K562 (cell line): ENCODE measurements at regions not wholly inside any gene's neighbourhood (a gene's known extent, or its start where the extent isn't known, plus 50 kb on each side); places are given as distances from the start of the nearest gene placed in this dataset.
A peak's percentile ranks its signal among the peaks of the same experiment; 100 is the strongest.

Source experiments
- ATAC-seq: fragments of 200-7000 bp; cut with Tn5 transposase; 3 replicates; pipeline ENCODE4 v1.9.1; 2020; ENCODE audit warnings: moderate library complexity
- BruUV-seq: library from RNA; stranded (reverse); fragments of 400-500 nt; replicated peaks from 2 replicates; lab custom pipeline; 2021; lab: Mats Ljungman, UMichigan
- CTCF ChIA-PET: fragments of 300-600 bp; formaldehyde crosslinking; extraction: SDS; loops from one replicate; lab custom pipeline; 2021; ENCODE audit warnings: low intra/inter-chr PET ratio; lab: Yijun Ruan, JAX
- POLR2A ChIA-PET: fragments of 300-600, 350-650 bp; sonication (Branson Sonifier 250); formaldehyde crosslinking; extraction: SDS; loops from one replicate; lab custom pipeline; 2021; ENCODE audit warnings: antibody characterized with exemption, inconsistent platforms; lab: Yijun Ruan, JAX
- DNase-seq, 4 experiments: peaks; one replicate each; pipeline versions ENCODE4 v3.0.0 to v3.0.0-alpha.2; 2011 to 2018; ENCODE audit warnings: low spot score in 3 of 4, mixed read lengths in 3 of 4; ENCODE audit errors: extremely low read depth in 1 of 4
- FAIRE-seq: peaks from 2 replicates; lab custom pipeline; 2011; peaks lifted over from hg19 to GRCh38; lab: Jason Lieb, UNC
- H2AFZ ChIP-seq: 2 replicates; pipeline ENCODE4 v1.6.0; 2011; ENCODE audit warnings: low read depth, low read length, control low read depth, inconsistent platforms
- H3K27ac ChIP-seq: fragments of 200-600 bp; 3 replicates; pipeline ENCODE4 v1.8.0; 2011; ENCODE audit warnings: low read depth, mild to moderate bottlenecking, control low read depth, inconsistent platforms, low read length, moderate library complexity, mixed read lengths; ENCODE audit errors: extremely low read depth
- H3K27me3 ChIP-seq, 2 experiments: fragments of 300-600 bp in 1 of 2; 2 replicates in 1 of 2; 3 replicates in 1 of 2; pipeline versions ENCODE4 v1.6.0 to v1.8.0; 2011; ENCODE audit warnings: inconsistent platforms in 2 of 2, low read length in 2 of 2, mild to moderate bottlenecking in 1 of 2, mixed read lengths in 1 of 2, moderate library complexity in 1 of 2; ENCODE audit not compliant: control insufficient read depth in 2 of 2, insufficient read depth in 2 of 2
- H3K36me3 ChIP-seq: fragments of 300-600 bp; 3 replicates; pipeline ENCODE4 v1.8.0; 2011; ENCODE audit warnings: mild to moderate bottlenecking, low read length, inconsistent platforms; ENCODE audit not compliant: control insufficient read depth, insufficient read depth
- H3K4me1 ChIP-seq, 2 experiments: fragments of 200-600 bp in 1 of 2; replicated peaks in 1 of 2; 2 replicates in 1 of 2; 3 replicates in 1 of 2; pipeline versions ENCODE4 v1.5.1 to v1.8.0; 2011; ENCODE audit warnings: inconsistent platforms in 2 of 2, low read length in 2 of 2, mild to moderate bottlenecking in 1 of 2, mixed read lengths in 1 of 2, moderate library complexity in 1 of 2; ENCODE audit not compliant: control insufficient read depth in 2 of 2, insufficient read depth in 2 of 2
- H3K4me2 ChIP-seq: 2 replicates; pipeline ENCODE4 v1.6.1; 2011; ENCODE audit warnings: low read length, control low read depth, inconsistent platforms, mixed read lengths; ENCODE audit not compliant: insufficient read depth
- H3K4me3 ChIP-seq: fragments of 200-600 bp; sonication (generic), shearing (Covaris generic); 2 replicates; pipeline ENCODE4 v1.5.1; 2016; ENCODE audit warnings: control low read depth, inconsistent platforms
- H3K79me2 ChIP-seq: fragments of 200-600 bp; 3 replicates; pipeline ENCODE4 v1.8.0; 2011; ENCODE audit warnings: low read length, inconsistent platforms; ENCODE audit not compliant: control insufficient read depth, insufficient read depth
- H3K9ac ChIP-seq, 2 experiments: 2 replicates each; pipeline versions ENCODE4 v1.6.0 to v1.6.1; 2011; ENCODE audit warnings: low read depth in 2 of 2, low read length in 2 of 2, control low read depth in 1 of 2, inconsistent platforms in 1 of 2, mild to moderate bottlenecking in 1 of 2, mixed read lengths in 1 of 2; ENCODE audit not compliant: insufficient read depth in 1 of 2
- H3K9me1 ChIP-seq: one replicate; pipeline ENCODE4 v1.6.0; 2011; ENCODE audit warnings: inconsistent platforms, mild to moderate bottlenecking, low read length, moderate library complexity; ENCODE audit not compliant: control insufficient read depth, insufficient read depth
- H3K9me3 ChIP-seq: replicated peaks from 2 replicates; pipeline ENCODE4 v1.5.1; 2011; ENCODE audit warnings: low read depth, low read length, inconsistent platforms; ENCODE audit not compliant: control insufficient read depth, insufficient read depth
- H4K20me1 ChIP-seq: replicated peaks from 2 replicates; pipeline ENCODE4 v1.6.1; 2011; ENCODE audit warnings: low read length, inconsistent platforms, mixed read lengths; ENCODE audit not compliant: control insufficient read depth, insufficient read depth
- ARID2 ChIP-seq: fragments of 450-650 bp; IDR thresholded peaks from 2 replicates; pipeline ENCODE4 v1.6.1; 2017; ENCODE audit warnings: antibody characterized with exemption, mild to moderate bottlenecking
- GABPA ChIP-seq: fragments of 200-800 bp; sonication (Bioruptor generic); conservative IDR thresholded peaks from 2 replicates; pipeline ENCODE4 v1.6.1; 2016; ENCODE audit warnings: low read depth, missing genetic modification characterization, missing compliant biosample characterization
- GABPB2 ChIP-seq: fragments of 250-450 bp; sonication (Bioruptor Pico); conservative IDR thresholded peaks from 2 replicates; pipeline ENCODE4 v1.5.1; 2021; ENCODE audit warnings: mild to moderate bottlenecking
- GATAD2B ChIP-seq: fragments of 450-650 bp; IDR thresholded peaks from 2 replicates; pipeline ENCODE4 v1.6.1; 2017; ENCODE audit warnings: mild to moderate bottlenecking, borderline replicate concordance
- GTF2E2 ChIP-seq: fragments of 200-800 bp; sonication (Bioruptor generic); IDR thresholded peaks from 2 replicates; pipeline ENCODE4 v1.6.1; 2016; ENCODE audit warnings: missing genetic modification characterization, missing compliant biosample characterization
- HNRNPK ChIP-seq: fragments of 200-400 bp; formaldehyde crosslinking; IDR thresholded peaks from one replicate; pipeline ENCODE4 v1.6.1; 2018; ENCODE audit warnings: mild to moderate bottlenecking, low read depth, low read length; ENCODE audit not compliant: poor library complexity, severe bottlenecking
- MAX ChIP-seq: sonication (generic); formaldehyde crosslinking; IDR thresholded peaks from 2 replicates; pipeline ENCODE4 v1.9.0; 2022; ENCODE audit warnings: mild to moderate bottlenecking, missing genetic modification reagents
- MEF2D ChIP-seq: conservative IDR thresholded peaks from 2 replicates; pipeline ENCODE4 v1.6.1; 2016; ENCODE audit warnings: low read depth, missing genetic modification characterization, missing compliant biosample characterization
- MTA1 ChIP-seq: fragments of 450-650 bp; IDR thresholded peaks from 2 replicates; pipeline ENCODE4 v1.6.1; 2017; ENCODE audit warnings: borderline replicate concordance
- MYNN ChIP-seq, 2 experiments: sonication (generic); formaldehyde crosslinking in 1 of 2; IDR thresholded peaks; 2 replicates each; pipeline versions ENCODE4 v1.5.0 to v1.6.1; 2016 to 2020; ENCODE audit warnings: antibody characterized with exemption in 1 of 2, missing genetic modification reagents in 1 of 2
- NR2C2 ChIP-seq, 2 experiments: fragments of 200-800 bp in 1 of 2; sonication (Bioruptor generic) in 1 of 2; sonication (generic) in 1 of 2; formaldehyde crosslinking in 1 of 2; IDR thresholded peaks; 2 replicates each; pipeline versions ENCODE4 v1.6.1 to v1.8.0; 2016 to 2022; ENCODE audit warnings: mild to moderate bottlenecking in 1 of 2, missing compliant biosample characterization in 1 of 2, missing genetic modification characterization in 1 of 2, missing genetic modification reagents in 1 of 2
- NR4A1 ChIP-seq, 2 experiments: fragments of 250-450 bp in 1 of 2; fragments of 450-650 bp in 1 of 2; sonication (Bioruptor Pico) in 1 of 2; IDR thresholded peaks; 2 replicates each; pipeline versions ENCODE4 v1.4.0 to v1.6.1; 2016 to 2020; ENCODE audit warnings: mild to moderate bottlenecking in 2 of 2, missing compliant biosample characterization in 1 of 2, missing genetic modification characterization in 1 of 2, moderate library complexity in 1 of 2
- SAFB2 ChIP-seq: fragments of 200-400 bp; formaldehyde crosslinking; IDR thresholded peaks from 2 replicates; pipeline ENCODE4 v1.6.1; 2018; ENCODE audit warnings: borderline replicate concordance, low read length, low read depth, moderate library complexity; ENCODE audit not compliant: severe bottlenecking
- SRSF1 ChIP-seq: fragments of 200-400 bp; formaldehyde crosslinking; IDR thresholded peaks from 2 replicates; pipeline ENCODE4 v1.6.1; 2017; ENCODE audit warnings: mild to moderate bottlenecking, low read depth, low read length, moderate library complexity
- ZC3H4 ChIP-seq: sonication (generic); formaldehyde crosslinking; IDR thresholded peaks from 2 replicates; pipeline ENCODE4 v1.9.0; 2021; ENCODE audit warnings: missing genetic modification reagents, borderline replicate concordance
- ZNF311 ChIP-seq: fragments of 250-450 bp; sonication (Bioruptor Pico); IDR thresholded peaks from 2 replicates; pipeline ENCODE4 v1.4.0; 2020; ENCODE audit warnings: mild to moderate bottlenecking, moderate library complexity
- ZNF589 ChIP-seq: fragments of 200-800 bp; sonication (Bioruptor generic); IDR thresholded peaks from 2 replicates; pipeline ENCODE4 v1.6.1; 2016; ENCODE audit warnings: low read depth, missing genetic modification characterization, missing compliant biosample characterization
- WGBS: fragments of 100-300 bp; shearing (Covaris generic); methylation state at CpG from one replicate; pipeline ENCODE4 v1.1.6; 2016; ENCODE audit warnings: low coverage, mixed read lengths; ENCODE audit not compliant: insufficient coverage; ENCODE audit errors: missing lambda C conversion rate; 5-methylcytosine and 5-hydroxymethylcytosine counted together
- in situ Hi-C: fragments of 300-500 bp; cut with MboI; formaldehyde crosslinking; loops from 4 replicates; pipeline ENCODE4 v1.15.0; 2018; ENCODE audit warnings: inconsistent platforms, mixed read lengths
- intact Hi-C: fragments of 100-400 bp; cut with micrococcal nuclease; formaldehyde crosslinking; loops from 2 replicates; pipeline ENCODE4 v1.14.2; 2022

GRCh38 chr12:89167986-89168385, 184.3 kb downstream of the DUSP6 start:
- TF ChIP-seq GATAD2B (no peak), NR2C2 (CRISPR knock-in tag; IDR thresholded peaks at IDR 0.05) (no peak), NR2C2 (tag; IDR thresholded peaks at IDR 0.05) (peak; percentile 61; the same call in 1 of the 2 replicates)
- H3K4me2 ChIP-seq, result no peak overlapping the region
- no peak overlapping the region for H3K4me3 ChIP-seq
- H3K27ac ChIP-seq, result no peak overlapping the region
- POLR2A ChIA-PET, result no interaction called here
- intact Hi-C loops, result no loop called here
- no peaks in the 10 kb centered on the region for H4K20me1 ChIP-seq
- BruUV-seq, result no TSS peak
- no peaks in the 10 kb centered on the region for H3K27me3 ChIP-seq
- no peaks in the 10 kb centered on the region for H3K9me3 ChIP-seq
- no peak for DNase-seq
- no peaks in the 10 kb centered on the region for H3K79me2 ChIP-seq
- FAIRE-seq, result no peak
- no peak for ATAC-seq
- in situ Hi-C loops, result no loop called here
- no peaks in the 10 kb centered on the region for H3K9me1 ChIP-seq
- H3K36me3 ChIP-seq, result no peaks in the 10 kb centered on the region
- no peak overlapping the region for H2AFZ ChIP-seq
- WGBS, result 0% methylated on average over 3 of the region's 3 CpGs
- H3K4me1 ChIP-seq, result no peaks in the 10 kb centered on the region; a peak in 1 of 5 replicates
- no peak overlapping the region for H3K9ac ChIP-seq
- CTCF ChIA-PET, result no interaction called here

GRCh38 chr12:89166525-89166934, 185.8 kb downstream of the DUSP6 start:
- ATAC-seq, result no peak
- peak in 1 of 4 experiments; percentile 3 for DNase-seq
- H3K4me2 ChIP-seq, result no peak overlapping the region
- no peak for FAIRE-seq
- intact Hi-C loops (no loop called here), in situ Hi-C loops (no loop called here)
- H4K20me1 ChIP-seq, result no peaks in the 10 kb centered on the region
- H3K9ac ChIP-seq, result no peak overlapping the region
- no peaks in the 10 kb centered on the region for H3K27me3 ChIP-seq
- POLR2A ChIA-PET, result no interaction called here
- 0% methylated on average over 1 of the region's 1 CpG for WGBS
- no peak overlapping the region for H2AFZ ChIP-seq
- H3K9me1 ChIP-seq, result no peaks in the 10 kb centered on the region
- no peaks in the 10 kb centered on the region for H3K79me2 ChIP-seq
- BruUV-seq, result no TSS peak
- H3K4me3 ChIP-seq, result no peak overlapping the region
- H3K4me1 ChIP-seq, result no peaks in the 10 kb centered on the region; a peak in 1 of 5 replicates
- H3K9me3 ChIP-seq, result no peaks in the 10 kb centered on the region
- CTCF ChIA-PET, result no interaction called here
- H3K36me3 ChIP-seq, result no peaks in the 10 kb centered on the region
- no peak overlapping the region for H3K27ac ChIP-seq
- no peak for TF ChIP-seq HNRNPK
- TF ChIP-seq ZC3H4, result no peak
- TF ChIP-seq ZNF589, result 0 out of 2 replicates have a peak, but pooled peaks have one; percentile 54
- no peak for TF ChIP-seq MYNN (IDR thresholded peaks at IDR 0.05)
- TF ChIP-seq MYNN (CRISPR knock-in tag; IDR thresholded peaks at IDR 0.05), result no peak
- TF ChIP-seq MTA1, result no peak
- 0 out of 2 replicates have a peak, but pooled peaks have one; percentile 1 for TF ChIP-seq MEF2D (tag)
- no peak for TF ChIP-seq SRSF1
- no peak for TF ChIP-seq GABPB2 (CRISPR knock-in tag)
- no peak for TF ChIP-seq MAX (CRISPR knock-in tag)
- no peak for TF ChIP-seq SAFB2
- peak; percentile 30; the same call in 1 of the 2 replicates for TF ChIP-seq GABPA (tag)
- TF ChIP-seq GTF2E2 (tag), result peak; percentile 89; the same call in 1 of the 2 replicates
- no peak for TF ChIP-seq ARID2
- TF ChIP-seq ZNF311 (CRISPR knock-in tag), result peak; percentile 68; the same call in 1 of the 2 replicates
- TF ChIP-seq NR4A1 (CRISPR knock-in tag; IDR thresholded peaks at IDR 0.05), result no peak
- TF ChIP-seq NR4A1 (tag; IDR thresholded peaks at IDR 0.05), result peak; percentile 26; the same call in 1 of the 2 replicates
